H1 (cell line): ENCODE measurements at regions not wholly inside any gene's neighbourhood (a gene's known extent, or its start where the extent isn't known, plus 50 kb on each side); places are given as distances from the start of the nearest gene placed in this dataset.

ENCODE experiments used
- CTCF ChIA-PET: fragments of 300-600 bp; sonication (Branson Sonifier 250); formaldehyde crosslinking; loops from one replicate; lab custom pipeline; 2021; ENCODE audit not compliant: partially characterized antibody; lab: Charles Lee
- POLR2A ChIA-PET: fragments of 300-600 bp; sonication (Branson Sonifier 250); formaldehyde crosslinking; loops from one replicate; lab custom pipeline; 2021; ENCODE audit warnings: inconsistent platforms; ENCODE audit not compliant: partially characterized antibody; lab: Charles Lee
- DNase-seq, 2 experiments: peaks; one replicate each; pipeline versions ENCODE4 v3.0.0 to v3.0.0-alpha.2; 2010 to 2022; ENCODE audit warnings: low spot score in 2 of 2, low read depth in 1 of 2, mixed read lengths in 1 of 2
- FAIRE-seq: peaks from 2 replicates; lab custom pipeline; 2011; peaks lifted over from hg19 to GRCh38; lab: Jason Lieb, UNC
- H2AFZ ChIP-seq: 2 replicates; pipeline ENCODE4 v1.8.1; 2012; ENCODE audit warnings: low read length, inconsistent platforms
- H2AK5ac ChIP-seq: 2 replicates; pipeline ENCODE4 v1.6.1; 2013; ENCODE audit warnings: low read depth, low read length
- H2BK120ac ChIP-seq: replicated peaks from 2 replicates; pipeline ENCODE3; 2013; ENCODE audit warnings: low read depth, low read length, inconsistent platforms
- H2BK12ac ChIP-seq: 2 replicates; pipeline ENCODE4 v1.6.1; 2013; ENCODE audit warnings: low read depth, low read length
- H2BK15ac ChIP-seq: 2 replicates; pipeline ENCODE4 v1.6.1; 2013; ENCODE audit warnings: low read length
- H2BK20ac ChIP-seq: 2 replicates; pipeline ENCODE4 v1.6.1; 2013; ENCODE audit warnings: low read length
- H2BK5ac ChIP-seq: 2 replicates; pipeline ENCODE4 v1.6.1; 2013; ENCODE audit warnings: low read depth, low read length
- H3K14ac ChIP-seq: 2 replicates; pipeline ENCODE4 v1.6.1; 2013; ENCODE audit warnings: inconsistent platforms; ENCODE audit not compliant: insufficient read length
- H3K18ac ChIP-seq: 2 replicates; pipeline ENCODE4 v1.6.1; 2013; ENCODE audit warnings: low read length; ENCODE audit errors: extremely low read depth
- H3K23ac ChIP-seq: 2 replicates; pipeline ENCODE4 v1.6.1; 2013; ENCODE audit warnings: inconsistent platforms; ENCODE audit not compliant: insufficient read length
- H3K23me2 ChIP-seq: 2 replicates; pipeline ENCODE4 v1.6.1; 2013; ENCODE audit warnings: low read depth, low read length
- H3K27ac ChIP-seq: 2 replicates; pipeline ENCODE4 v1.6.1; 2011; ENCODE audit warnings: low read depth, low read length, inconsistent platforms
- H3K27me3 ChIP-seq, 4 experiments: replicated peaks in 1 of 4; 1 replicate in 1 of 4; 2 replicates in 3 of 4; pipeline versions ENCODE4 v1.6.1 to v1.8.1; 2011 to 2013; ENCODE audit warnings: low read length in 3 of 4, mild to moderate bottlenecking in 3 of 4, inconsistent platforms in 2 of 4, mixed read lengths in 2 of 4, moderate library complexity in 1 of 4; ENCODE audit not compliant: control insufficient read depth in 3 of 4, insufficient read depth in 3 of 4; ENCODE audit errors: extremely low read depth in 1 of 4
- H3K36me3 ChIP-seq, 4 experiments: 2 replicates each; pipeline versions ENCODE4 v1.6.1 to v1.8.1; 2011 to 2013; ENCODE audit warnings: mild to moderate bottlenecking in 4 of 4, low read length in 3 of 4, moderate library complexity in 2 of 4, control low read depth in 1 of 4, inconsistent platforms in 1 of 4; ENCODE audit not compliant: insufficient read depth in 4 of 4, control insufficient read depth in 2 of 4
- H3K4ac ChIP-seq: replicated peaks from 2 replicates; pipeline ENCODE3; 2013; ENCODE audit warnings: low read length, low read depth, mixed read lengths, inconsistent platforms; ENCODE audit not compliant: insufficient read length
- H3K4me1 ChIP-seq, 4 experiments: replicated peaks in 1 of 4; 1 replicate in 1 of 4; 2 replicates in 3 of 4; pipeline versions ENCODE4 v1.6.1 to v1.8.1; 2011 to 2013; ENCODE audit warnings: low read length in 3 of 4, inconsistent platforms in 2 of 4, mixed read lengths in 1 of 4; ENCODE audit not compliant: insufficient read depth in 4 of 4, control insufficient read depth in 3 of 4
- H3K4me2 ChIP-seq, 2 experiments: 2 replicates each; pipeline versions ENCODE4 v1.6.1 to v1.8.1; 2011 to 2013; ENCODE audit warnings: low read depth in 2 of 2, low read length in 2 of 2, control low read depth in 1 of 2, inconsistent platforms in 1 of 2, mild to moderate bottlenecking in 1 of 2; ENCODE audit not compliant: insufficient read depth in 1 of 2
- H3K4me3 ChIP-seq, 4 experiments: fragments of 200-600, 300-600 bp in 1 of 4; sonication (generic), shearing (Covaris generic), sonication (Bioruptor Twin) in 1 of 4; 2 replicates each; pipeline versions ENCODE4 v1.5.1 to v1.8.1; 2011 to 2016; ENCODE audit warnings: low read length in 4 of 4, low read depth in 3 of 4, control low read depth in 2 of 4, inconsistent platforms in 2 of 4, mild to moderate bottlenecking in 2 of 4, mixed read lengths in 1 of 4, moderate library complexity in 1 of 4; ENCODE audit not compliant: insufficient read depth in 2 of 4; ENCODE audit errors: extremely low read depth in 1 of 4
- H3K56ac ChIP-seq: replicated peaks from 2 replicates; pipeline ENCODE3; 2013; ENCODE audit warnings: low read depth, mild to moderate bottlenecking, mixed read lengths, low read length, inconsistent platforms; ENCODE audit not compliant: insufficient read length
- H3K79me1 ChIP-seq: 2 replicates; pipeline ENCODE4 v1.6.1; 2013; ENCODE audit warnings: low read depth, low read length, control low read depth
- H3K79me2 ChIP-seq, 2 experiments: 2 replicates each; pipeline versions ENCODE4 v1.6.1 to v1.8.1; 2012 to 2013; ENCODE audit warnings: low read length in 2 of 2, mild to moderate bottlenecking in 2 of 2, inconsistent platforms in 1 of 2; ENCODE audit not compliant: insufficient read depth in 2 of 2, control insufficient read depth in 1 of 2
- H3K9ac ChIP-seq, 4 experiments: replicated peaks in 1 of 4; 1 replicate in 1 of 4; 2 replicates in 3 of 4; pipeline versions ENCODE4 v1.6.1 to v1.8.1; 2011 to 2013; ENCODE audit warnings: low read depth in 3 of 4, low read length in 3 of 4, control low read depth in 2 of 4, mild to moderate bottlenecking in 2 of 4, moderate library complexity in 2 of 4, inconsistent platforms in 1 of 4; ENCODE audit errors: extremely low read depth in 1 of 4
- H3K9me3 ChIP-seq, 2 experiments: 2 replicates each; pipeline versions ENCODE4 v1.6.1 to v1.8.1; 2012 to 2013; ENCODE audit warnings: mild to moderate bottlenecking in 2 of 2, moderate library complexity in 2 of 2, control low read depth in 1 of 2, inconsistent platforms in 1 of 2, low read depth in 1 of 2, low read length in 1 of 2, mixed read lengths in 1 of 2; ENCODE audit not compliant: insufficient read depth in 2 of 2
- H4K20me1 ChIP-seq, 2 experiments: replicated peaks in 1 of 2; 2 replicates each; pipeline versions ENCODE3 to v1.8.1; 2011 to 2013; ENCODE audit warnings: inconsistent platforms in 2 of 2, low read length in 2 of 2, mild to moderate bottlenecking in 1 of 2; ENCODE audit not compliant: insufficient read depth in 2 of 2, control insufficient read depth in 1 of 2
- H4K5ac ChIP-seq: 2 replicates; pipeline ENCODE4 v1.6.1; 2013; ENCODE audit warnings: low read length, low read depth, mixed read lengths, inconsistent platforms; ENCODE audit not compliant: insufficient read length
- H4K8ac ChIP-seq: 2 replicates; pipeline ENCODE4 v1.8.0; 2013; ENCODE audit warnings: mild to moderate bottlenecking, moderate library complexity, low read length, inconsistent platforms; ENCODE audit not compliant: insufficient read depth; ENCODE audit errors: extremely low read depth
- H4K91ac ChIP-seq: replicated peaks from 2 replicates; pipeline ENCODE3; 2013; ENCODE audit warnings: low read length, mixed read lengths, inconsistent platforms; ENCODE audit not compliant: insufficient read length
- CHD2 ChIP-seq: IDR thresholded peaks from 2 replicates; pipeline ENCODE4 v1.6.1; 2012; ENCODE audit warnings: low read length, improper control_type of control experiment
- PHF8 ChIP-seq: fragments of 200-600 bp; sonication (generic); conservative IDR thresholded peaks from 2 replicates; pipeline ENCODE4 v1.7.1; 2012; ENCODE audit warnings: low read depth, mild to moderate bottlenecking, inconsistent platforms, low read length, moderate library complexity
- WGBS, 2 experiments: shearing (Covaris generic) in 1 of 2; methylation state at CpG; one replicate each; pipeline versions ENCODE4 v1.1.6 to v1.1.7; 2013 to 2015; ENCODE audit warnings: low lambda C conversion rate in 2 of 2, mixed read lengths in 2 of 2, inconsistent platforms in 1 of 2, low coverage in 1 of 2, missing lambda C conversion rate in 1 of 2; ENCODE audit not compliant: insufficient replicate concordance in 2 of 2, insufficient coverage in 1 of 2, insufficient read length in 1 of 2; ENCODE audit errors: extremely low coverage in 1 of 2, missing lambda C conversion rate in 1 of 2; 5-methylcytosine and 5-hydroxymethylcytosine counted together

DNA sequence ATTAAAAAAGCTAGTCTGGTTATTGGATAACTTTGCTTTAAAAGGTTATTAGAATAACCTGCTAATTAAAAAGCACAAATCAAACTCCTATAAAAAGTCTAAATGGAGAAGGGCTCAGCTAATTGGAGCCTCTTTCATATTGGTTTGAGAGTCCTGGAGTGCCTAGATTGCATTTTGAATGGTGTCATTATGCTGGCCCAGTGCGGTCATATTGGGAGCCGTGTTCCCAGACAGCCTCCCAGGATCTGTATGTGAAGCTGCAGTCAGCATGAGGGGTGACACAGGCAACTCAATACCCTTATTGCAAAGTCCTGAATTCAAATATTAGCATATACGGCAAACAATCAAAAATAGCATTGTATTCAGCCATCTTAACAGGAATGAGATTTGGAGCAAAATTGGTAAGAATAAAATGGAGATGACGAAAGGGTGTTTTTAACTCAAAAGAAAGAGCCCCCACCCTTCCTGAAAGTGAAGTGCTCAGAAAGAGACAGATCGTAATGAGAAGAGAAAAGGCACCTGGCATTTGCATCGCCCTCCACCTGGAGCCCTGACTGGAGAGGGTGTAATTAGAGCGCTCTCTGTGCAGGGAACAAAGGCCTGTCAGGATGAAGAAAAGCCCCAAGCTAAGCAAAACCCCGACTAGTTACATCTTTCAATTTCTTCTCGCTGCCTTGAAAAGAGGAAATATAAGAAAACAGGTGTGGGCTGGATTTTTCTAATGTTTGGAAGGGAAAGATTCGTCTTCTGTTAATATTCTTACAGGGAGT lies 621.0 kb upstream of the ADAMTS16 start:
- Histone ChIP-seq H3K4me3 (no peak overlapping the region), H2BK12ac (no peak overlapping the region), H3K4ac (no peak overlapping the region), H3K4me2 (0 out of 4 replicates have a peak overlapping the region, but pooled peaks of 1 of the 2 experiments have one; percentile 23), H2BK15ac (no peak overlapping the region), H3K27me3 (no peaks in the 10 kb centered on the region), H3K79me2 (no peaks in the 10 kb centered on the region), H2AFZ (peak overlapping the region; percentile 35; the same call in 1 of the 2 replicates), H3K14ac (no peak overlapping the region), H4K5ac (no peak overlapping the region), H3K9me3 (no peaks in the 10 kb centered on the region), H2AK5ac (no peak overlapping the region), H2BK5ac (no peak overlapping the region), H3K27ac (no peak overlapping the region), H4K8ac (no peak overlapping the region), H3K9ac (no peak overlapping the region), H4K91ac (no peak overlapping the region), H3K18ac (no peak overlapping the region), H3K56ac (no peak overlapping the region), H3K79me1 (no peaks in the 10 kb centered on the region), H2BK120ac (no peak overlapping the region), H2BK20ac (no peak overlapping the region), H3K23ac (no peak overlapping the region), H3K23me2 (no peaks in the 10 kb centered on the region; the same call in 1 of the 2 replicates), H4K20me1 (no peaks in the 10 kb centered on the region), H3K4me1 (peaks cover 0 to 5% (median 0%) of the 10 kb centered on the region in 4 experiments; a peak in 2 of 7 replicates), H3K36me3 (no peaks in the 10 kb centered on the region)
- peak; percentile 74 for FAIRE-seq
- ChIA-PET POLR2A (no interaction called here), CTCF (interaction anchor here (1.0 kb wide), 1 partner anchor 45 kb away, joined by 3 read pairs; no protein-coding TSS in a partner anchor)
- WGBS, 2 experiments: 75% methylated on average over 10 of the region's 10 CpGs; no CpG with 5 or more reads in 1 of the 2 experiments
- TF ChIP-seq CHD2 (no peak), PHF8 (no peak)
- DNase-seq: no peak
